HEK293 (cell line): ENCODE measurements at regions not wholly inside any gene's neighbourhood (a gene's known extent, or its start where the extent isn't known, plus 50 kb on each side); places are given as distances from the start of the nearest gene placed in this dataset.

ENCODE experiments used
- CTCF ChIP-seq: fragments of 450-650 bp; formaldehyde crosslinking; IDR thresholded peaks from 2 replicates; pipeline ENCODE4 v1.5.1; 2016; ENCODE audit warnings: missing biosample characterization, missing genetic modification characterization
- HOXA7 ChIP-seq: sonication (generic); formaldehyde crosslinking; IDR thresholded peaks from 2 replicates; pipeline ENCODE4 v1.8.1; 2022; ENCODE audit warnings: missing genetic modification reagents, borderline replicate concordance
- ZBTB26 ChIP-seq: fragments of 450-650 bp; formaldehyde crosslinking; optimal IDR thresholded peaks from 2 replicates; pipeline ENCODE3; 2016; ENCODE audit warnings: missing biosample characterization, mild to moderate bottlenecking, missing genetic modification characterization
- ZNF148 ChIP-seq: fragments of 450-650 bp; formaldehyde crosslinking; IDR thresholded peaks from 2 replicates; pipeline ENCODE4 v1.5.0; 2017; ENCODE audit warnings: missing biosample characterization, missing genetic modification characterization, borderline replicate concordance
- ZNF248 ChIP-seq: fragments of 450-650 bp; formaldehyde crosslinking; IDR thresholded peaks from 2 replicates; pipeline ENCODE4 v1.5.1; 2017; ENCODE audit warnings: missing biosample characterization, missing genetic modification characterization
- ZNF302 ChIP-seq: fragments of 450-650 bp; formaldehyde crosslinking; IDR thresholded peaks from 2 replicates; pipeline ENCODE4 v1.5.1; 2016; ENCODE audit warnings: missing biosample characterization, missing genetic modification characterization, low read depth
- ZNF571 ChIP-seq: fragments of 450-650 bp; formaldehyde crosslinking; IDR thresholded peaks from 2 replicates; pipeline ENCODE4 v1.5.0; 2017; ENCODE audit warnings: missing biosample characterization, missing genetic modification characterization
- ZNF660 ChIP-seq: fragments of 450-650 bp; IDR thresholded peaks from 2 replicates; pipeline ENCODE4 v1.5.1; 2018; ENCODE audit warnings: missing biosample characterization, mild to moderate bottlenecking, missing genetic modification characterization

GRCh38 chr10:128551475-128551874 is 425.3 kb upstream of the MKI67 start:
- no peak for TF ChIP-seq ZNF248 (tag by site-specific recombination)
- TF ChIP-seq ZNF148 = no peak
- TF ChIP-seq CTCF = no peak
- no peak for TF ChIP-seq ZNF571 (tag by site-specific recombination)
- no peak for TF ChIP-seq ZNF302
- TF ChIP-seq ZNF660 (tag by site-specific recombination) = no peak
- no peak for TF ChIP-seq HOXA7
- no peak for TF ChIP-seq ZBTB26 (tag by site-specific recombination)
